OCI-LY1 (cell line): ENCODE measurements at regions not wholly inside any gene's neighbourhood (a gene's known extent, or its start where the extent isn't known, plus 50 kb on each side); places are given as distances from the start of the nearest gene placed in this dataset.

Experiments used
- H2AFZ ChIP-seq: fragments of 200-600 bp; sonication (generic), shearing (Covaris generic); 2 replicates; pipeline ENCODE4 v1.6.0; 2014; ENCODE audit warnings: antibody characterized with exemption, mild to moderate bottlenecking, low read length
- H3F3A ChIP-seq: fragments of 200-600 bp; sonication (generic), shearing (Covaris generic); 2 replicates; pipeline ENCODE4 v1.6.0; 2014; ENCODE audit warnings: mild to moderate bottlenecking, antibody characterized with exemption, low read length, moderate library complexity; ENCODE audit not compliant: insufficient read depth
- H3K27ac ChIP-seq: fragments of 200-600 bp; sonication (generic); 2 replicates; pipeline ENCODE4 v1.5.1; 2014; ENCODE audit warnings: low read length, mixed run types, mild to moderate bottlenecking, low read depth; ENCODE audit not compliant: poor library complexity, severe bottlenecking
- H3K27me3 ChIP-seq: fragments of 200-600 bp; sonication (generic); 2 replicates; pipeline ENCODE4 v1.6.0; 2014; ENCODE audit warnings: antibody characterized with exemption, mild to moderate bottlenecking, low read length, moderate library complexity; ENCODE audit not compliant: insufficient read depth
- H3K36me3 ChIP-seq: fragments of 200-600 bp; sonication (generic); 2 replicates; pipeline ENCODE4 v1.6.1; 2014; ENCODE audit warnings: mild to moderate bottlenecking, antibody characterized with exemption, low read length, moderate library complexity, mixed read lengths; ENCODE audit not compliant: insufficient read depth
- H3K4me1 ChIP-seq: fragments of 200-600 bp; sonication (generic); 2 replicates; pipeline ENCODE4 v1.5.1; 2014; ENCODE audit warnings: mild to moderate bottlenecking, low read length, moderate library complexity; ENCODE audit not compliant: insufficient read depth, severe bottlenecking
- H3K4me2 ChIP-seq: fragments of 200-600 bp; sonication (generic), shearing (Covaris generic); 2 replicates; pipeline ENCODE4 v1.6.1; 2014; ENCODE audit warnings: low read length
- H3K4me3 ChIP-seq: fragments of 200-600 bp; sonication (generic); 2 replicates; pipeline ENCODE4 v1.5.1; 2014; ENCODE audit warnings: low read length, low read depth, mild to moderate bottlenecking, mixed read lengths; ENCODE audit not compliant: poor library complexity, severe bottlenecking
- H3K79me2 ChIP-seq: fragments of 200-600 bp; shearing (Covaris generic); 2 replicates; pipeline ENCODE4 v1.6.1; 2016; ENCODE audit warnings: mixed run types, low read length, mixed read lengths; ENCODE audit not compliant: insufficient read depth
- H3K9ac ChIP-seq: fragments of 200-600 bp; sonication (generic), shearing (Covaris generic); 2 replicates; pipeline ENCODE4 v1.6.1; 2014; ENCODE audit warnings: mild to moderate bottlenecking, low read length, mixed read lengths
- H3K9me2 ChIP-seq: fragments of 200-600 bp; sonication (generic), shearing (Covaris generic); 2 replicates; pipeline ENCODE4 v1.6.1; 2014; ENCODE audit warnings: low read depth, mild to moderate bottlenecking, low read length, mixed read lengths
- H3K9me3 ChIP-seq: fragments of 200-600 bp; shearing (Covaris generic); 2 replicates; pipeline ENCODE4 v1.6.1; 2014; ENCODE audit warnings: low read length, mixed read lengths
- H4K20me1 ChIP-seq: fragments of 200-600 bp; sonication (generic), shearing (Covaris generic); 2 replicates; pipeline ENCODE4 v1.6.0; 2016; ENCODE audit warnings: mild to moderate bottlenecking, low read length; ENCODE audit not compliant: insufficient read depth
- EZH2 ChIP-seq: fragments of 200-600 bp; sonication (generic), shearing (Covaris generic); IDR thresholded peaks from 2 replicates; pipeline ENCODE4 v1.8.0; 2017; ENCODE audit warnings: borderline replicate concordance, mixed run types, mild to moderate bottlenecking, antibody characterized with exemption, low read length, moderate library complexity, mixed read lengths
- TF ChIP-seq, protein P1 (sequence below): fragments of 200-600 bp; sonication (generic), shearing (Covaris generic); IDR thresholded peaks from 2 replicates; pipeline ENCODE4 v1.5.1; 2017; ENCODE audit warnings: mild to moderate bottlenecking, antibody characterized with exemption, low read length, moderate library complexity, mixed read lengths

DNA sequence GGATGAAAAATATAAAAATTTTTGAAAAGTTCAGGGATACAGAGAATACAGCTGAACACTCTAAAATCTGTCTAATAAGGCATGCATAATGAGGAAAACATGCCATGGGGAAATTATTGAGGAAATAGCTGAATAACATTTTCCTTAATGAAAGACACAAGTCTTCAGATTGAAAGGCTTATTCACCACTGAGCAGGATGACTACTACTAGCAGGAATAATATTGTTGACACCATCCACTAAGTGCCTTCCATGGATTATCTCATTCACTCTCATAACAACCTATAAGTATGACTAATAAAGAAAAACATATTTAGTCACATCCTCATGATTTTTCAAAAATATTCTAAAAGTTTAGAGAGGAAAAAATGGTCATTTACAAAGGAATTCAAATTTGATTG, 96.7 kb upstream of the FER start:
- H3F3A ChIP-seq, result no peaks in the 10 kb centered on the region
- H4K20me1 ChIP-seq, result no peaks in the 10 kb centered on the region
- H3K4me3 ChIP-seq, result no peak overlapping the region
- no peaks in the 10 kb centered on the region for H3K27me3 ChIP-seq
- TF ChIP-seq, protein P1, sequence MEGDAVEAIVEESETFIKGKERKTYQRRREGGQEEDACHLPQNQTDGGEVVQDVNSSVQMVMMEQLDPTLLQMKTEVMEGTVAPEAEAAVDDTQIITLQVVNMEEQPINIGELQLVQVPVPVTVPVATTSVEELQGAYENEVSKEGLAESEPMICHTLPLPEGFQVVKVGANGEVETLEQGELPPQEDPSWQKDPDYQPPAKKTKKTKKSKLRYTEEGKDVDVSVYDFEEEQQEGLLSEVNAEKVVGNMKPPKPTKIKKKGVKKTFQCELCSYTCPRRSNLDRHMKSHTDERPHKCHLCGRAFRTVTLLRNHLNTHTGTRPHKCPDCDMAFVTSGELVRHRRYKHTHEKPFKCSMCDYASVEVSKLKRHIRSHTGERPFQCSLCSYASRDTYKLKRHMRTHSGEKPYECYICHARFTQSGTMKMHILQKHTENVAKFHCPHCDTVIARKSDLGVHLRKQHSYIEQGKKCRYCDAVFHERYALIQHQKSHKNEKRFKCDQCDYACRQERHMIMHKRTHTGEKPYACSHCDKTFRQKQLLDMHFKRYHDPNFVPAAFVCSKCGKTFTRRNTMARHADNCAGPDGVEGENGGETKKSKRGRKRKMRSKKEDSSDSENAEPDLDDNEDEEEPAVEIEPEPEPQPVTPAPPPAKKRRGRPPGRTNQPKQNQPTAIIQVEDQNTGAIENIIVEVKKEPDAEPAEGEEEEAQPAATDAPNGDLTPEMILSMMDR, result no peak
- TF ChIP-seq EZH2, result no peak
- no peak overlapping the region for H3K27ac ChIP-seq
- no peaks in the 10 kb centered on the region for H3K4me1 ChIP-seq
- H3K79me2 ChIP-seq, result no peaks in the 10 kb centered on the region
- no peaks in the 10 kb centered on the region for H3K36me3 ChIP-seq
- H2AFZ ChIP-seq, result no peak overlapping the region
- H3K9me3 ChIP-seq, result 0 out of 2 replicates have a peak, but pooled peaks cover 4% of the 10 kb centered on the region
- H3K4me2 ChIP-seq, result no peak overlapping the region
- no peak overlapping the region for H3K9ac ChIP-seq
- H3K9me2 ChIP-seq, result no peaks in the 10 kb centered on the region

DNA sequence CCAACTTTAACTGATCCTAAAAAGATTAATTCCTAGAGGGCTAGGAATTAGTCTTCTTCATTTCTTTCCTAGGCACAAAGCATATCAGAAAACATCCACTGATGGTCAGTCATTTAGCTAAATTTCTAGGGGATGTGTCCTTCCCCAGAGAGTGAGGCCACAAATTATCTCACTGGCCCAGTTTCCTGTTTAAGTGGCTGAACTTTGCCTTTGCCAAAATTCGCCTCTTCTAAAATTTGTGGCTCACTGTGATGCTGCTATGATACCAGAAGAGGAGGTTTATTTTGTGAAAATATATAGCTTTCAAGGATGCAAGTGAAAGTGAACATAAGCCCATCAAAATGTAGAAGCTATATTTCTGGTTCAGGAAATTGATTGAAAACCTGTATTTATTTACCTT, 98.1 kb upstream of the FER start:
- Histone ChIP-seq H3K4me3 (no peak overlapping the region), H3K9ac (no peak overlapping the region), H3K4me1 (no peaks in the 10 kb centered on the region), H3K9me3 (0 out of 2 replicates have a peak, but pooled peaks cover 4% of the 10 kb centered on the region), H3K9me2 (no peaks in the 10 kb centered on the region), H3K27ac (no peak overlapping the region), H4K20me1 (no peaks in the 10 kb centered on the region), H3K36me3 (no peaks in the 10 kb centered on the region), H2AFZ (no peak overlapping the region), H3F3A (no peaks in the 10 kb centered on the region), H3K4me2 (no peak overlapping the region), H3K27me3 (no peaks in the 10 kb centered on the region), H3K79me2 (no peaks in the 10 kb centered on the region)
- TF ChIP-seq EZH2, result no peak
- TF ChIP-seq, protein P1, result no peak

DNA sequence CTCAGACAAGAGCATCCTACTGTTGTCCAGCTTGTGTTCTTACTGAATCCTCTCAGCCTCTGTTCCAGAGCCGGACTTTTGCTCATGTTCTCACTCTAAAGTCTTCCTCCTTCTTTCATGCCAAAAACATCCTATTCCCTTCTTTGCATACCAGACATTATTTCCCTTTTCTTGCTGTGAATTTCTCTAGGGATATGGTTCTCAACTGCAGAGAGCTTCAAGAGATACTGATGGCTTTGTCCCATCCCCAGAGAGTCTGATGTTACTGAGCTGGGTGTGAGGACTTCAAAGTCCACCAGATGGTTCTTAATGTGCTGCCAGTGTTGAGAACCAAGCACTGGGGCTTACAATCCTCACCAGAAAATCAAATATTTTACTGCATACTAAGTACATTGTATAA, 98.6 kb upstream of the FER start:
- no peaks in the 10 kb centered on the region for H4K20me1 ChIP-seq
- no peak overlapping the region for H2AFZ ChIP-seq
- no peaks in the 10 kb centered on the region for H3K4me1 ChIP-seq
- no peaks in the 10 kb centered on the region for H3K36me3 ChIP-seq
- no peak overlapping the region for H3K4me3 ChIP-seq
- H3K27ac ChIP-seq, result no peak overlapping the region
- no peaks in the 10 kb centered on the region for H3K9me2 ChIP-seq
- no peaks in the 10 kb centered on the region for H3K79me2 ChIP-seq
- no peaks in the 10 kb centered on the region for H3F3A ChIP-seq
- H3K27me3 ChIP-seq, result no peaks in the 10 kb centered on the region
- H3K9me3 ChIP-seq, result 0 out of 2 replicates have a peak, but pooled peaks cover 4% of the 10 kb centered on the region
- TF ChIP-seq, protein P1, result no peak
- no peak for TF ChIP-seq EZH2
- H3K4me2 ChIP-seq, result no peak overlapping the region
- H3K9ac ChIP-seq, result no peak overlapping the region
